Heart left ventricle (tissue), 16 donors: ENCODE measurements at regions not wholly inside any gene's neighbourhood (a gene's known extent, or its start where the extent isn't known, plus 50 kb on each side); places are given as distances from the start of the nearest gene placed in this dataset.

Source experiments
- ATAC-seq, 4 donors: fragments of 200-7000 bp; cut with Tn5 transposase; one replicate each; pipeline ENCODE4 v1.9.1; 2020 to 2022; ENCODE audit warnings: moderate library complexity in 4 of 4, mild to moderate bottlenecking in 3 of 4, moderate number of reproducible peaks in 1 of 4
- DNase-seq, 5 donors: peaks; one replicate each; pipeline ENCODE4 v3.0.0-alpha.2; 2020
- H3K27ac ChIP-seq, 12 donors: fragments of 200-600 bp; sonication (generic) in 4 of 12; one replicate each; pipeline versions ENCODE4 v1.5.0 to v1.8.0; 2016 to 2022; ENCODE audit warnings: mild to moderate bottlenecking in 2 of 12
- H3K27me3 ChIP-seq, 9 donors: fragments of 200-600 bp; sonication (generic) in 2 of 9; one replicate each; pipeline versions ENCODE4 v1.5.1 to v1.8.0; 2016 to 2022; ENCODE audit warnings: mild to moderate bottlenecking in 3 of 9
- H3K36me3 ChIP-seq, 9 donors: fragments of 200-600 bp; sonication (generic) in 2 of 9; one replicate each; pipeline versions ENCODE4 v1.5.0 to v1.8.0; 2018 to 2022; ENCODE audit warnings: mild to moderate bottlenecking in 2 of 9
- H3K4me1 ChIP-seq, 12 donors: fragments of 200-600 bp; sonication (generic) in 4 of 12; one replicate each; pipeline versions ENCODE4 v1.5.0 to v1.8.0; 2016 to 2022; ENCODE audit warnings: mild to moderate bottlenecking in 3 of 12
- H3K4me3 ChIP-seq, 12 donors: fragments of 200-600 bp; sonication (generic) in 4 of 12; one replicate each; pipeline versions ENCODE4 v1.5.0 to v1.8.0; 2017 to 2022; ENCODE audit warnings: mild to moderate bottlenecking in 9 of 12, moderate library complexity in 4 of 12
- H3K9me3 ChIP-seq, 12 donors: fragments of 200-600 bp; sonication (generic) in 4 of 12; one replicate each; pipeline versions ENCODE4 v1.5.0 to v1.8.0; 2016 to 2022; ENCODE audit warnings: mild to moderate bottlenecking in 1 of 12
- POLR2A ChIP-seq, 2 donors: fragments of 450-650 bp; IDR thresholded peaks; one replicate each; pipeline ENCODE4 v1.6.1; 2017; ENCODE audit warnings: antibody characterized with exemption in 2 of 2, mild to moderate bottlenecking in 2 of 2, moderate library complexity in 2 of 2
- WGBS, 4 donors: extraction: QIAGEN DNeasy Blood & Tissue Kit in 2 of 4; methylation state at CpG; one replicate each; pipeline versions ENCODE4 v1.1.5 to v1.1.7; 2013 to 2018; 5-methylcytosine and 5-hydroxymethylcytosine counted together
- intact Hi-C, 10 donors: fragments of 100-400 bp; cut with DNase I; formaldehyde crosslinking; loops; one replicate each; pipeline versions ENCODE4 v1.11.1 to v1.14.2; 2022
- TF ChIP-seq, protein P1 (sequence below), 12 donors: fragments of 200-600 bp; sonication (generic) in 4 of 12; IDR thresholded peaks; one replicate each; pipeline versions ENCODE4 v1.5.0 to v1.8.0; 2018 to 2022; ENCODE audit warnings: antibody characterized with exemption in 12 of 12, mild to moderate bottlenecking in 5 of 12
- donor health status: ischemic (EF 13 %, LVEDD 7.1; RV severe dilation, severe dysfunction).
- donor health status: healthy with polysubstance abuse.
- donor health status: DM: no; HTN: yes; CAD: no.
- donor health status: DM: no; HTN: no; CAD: no.
- donor health status: ischemic (EF 25% LVEDD 6.9; RV normal size, moderate dysfunction).
- donor health status: ischemic (EF 25% LVEDD 5.7; RV mildly dilated, moderate dysfunction).
- donor health status: healthy.
- donor health status: DM: yes; HTN: yes; CAD: no.
- donor health status: ischemic (EF 35%, LVEDD 5.7; RV mildly dilated, moderate dysfunction).
- donor health status: nonischemic (EF 11% LVEDD 7.7; RV severe dilation, severe dysfunction).
- donor health status: DM: yes; HTN: yes; CAD: no.
- donor health status: PGD.
- donor health status: ischemic (EF 29% LVEDD 5.4; RV normal size, mild dysfunction).
- donor health status: nonischemic (EF 23%, LVEDD 6.1; RV moderate dilation, normal function).

DNA sequence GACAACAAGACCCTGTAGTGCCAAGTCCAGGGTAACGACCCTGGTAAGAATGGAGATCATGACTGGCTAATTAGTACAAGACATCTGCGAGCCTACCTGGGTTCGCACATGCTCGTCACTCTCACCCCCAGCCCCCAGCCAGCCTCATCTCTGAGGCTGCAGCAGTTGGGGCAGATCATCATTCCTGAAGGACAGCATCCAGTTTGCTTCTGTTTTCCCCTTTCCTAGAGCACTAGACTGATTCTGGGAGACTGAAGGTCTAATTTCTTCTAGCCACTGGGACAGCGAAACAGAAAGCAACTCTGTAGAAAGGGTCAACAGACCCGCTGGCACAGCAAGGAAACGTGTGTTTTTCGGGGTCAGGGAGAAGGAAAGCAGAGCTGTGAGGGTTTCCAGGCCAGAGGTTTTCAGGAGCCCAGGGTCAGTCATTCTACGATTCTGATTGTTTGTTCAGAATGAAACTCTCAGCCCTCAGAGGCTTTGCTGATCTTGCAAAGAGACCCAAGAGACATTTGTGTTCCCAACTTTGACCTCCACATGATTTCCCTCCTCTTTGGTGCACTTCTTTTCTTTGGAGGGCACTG lies 343.1 kb upstream of the NOCT start:
- no peaks in the 10 kb centered on the region for H3K9me3 ChIP-seq
- H3K4me3 ChIP-seq = no peak overlapping the region
- 72 to 91% (median 85%) methylated on average over 9 of the region's 9 CpGs for WGBS, 4 donors
- no peaks in the 10 kb centered on the region for H3K27me3 ChIP-seq
- DNase-seq (no peak), ATAC-seq (no peak)
- H3K4me1 ChIP-seq = peaks cover 0 to 20% (median 2%) of the 10 kb centered on the region in 12 donors
- H3K27ac ChIP-seq = peak overlapping the region in 1 of 12 donors; percentile 24
- intact Hi-C loops = loop anchor here in 2 of 10 donors (5.0 to 10.0 kb wide), 3 partner anchors 75 to 1548 kb away; no protein-coding TSS in a partner anchor
- H3K36me3 ChIP-seq = no peaks in the 10 kb centered on the region
- TF ChIP-seq, protein P1, sequence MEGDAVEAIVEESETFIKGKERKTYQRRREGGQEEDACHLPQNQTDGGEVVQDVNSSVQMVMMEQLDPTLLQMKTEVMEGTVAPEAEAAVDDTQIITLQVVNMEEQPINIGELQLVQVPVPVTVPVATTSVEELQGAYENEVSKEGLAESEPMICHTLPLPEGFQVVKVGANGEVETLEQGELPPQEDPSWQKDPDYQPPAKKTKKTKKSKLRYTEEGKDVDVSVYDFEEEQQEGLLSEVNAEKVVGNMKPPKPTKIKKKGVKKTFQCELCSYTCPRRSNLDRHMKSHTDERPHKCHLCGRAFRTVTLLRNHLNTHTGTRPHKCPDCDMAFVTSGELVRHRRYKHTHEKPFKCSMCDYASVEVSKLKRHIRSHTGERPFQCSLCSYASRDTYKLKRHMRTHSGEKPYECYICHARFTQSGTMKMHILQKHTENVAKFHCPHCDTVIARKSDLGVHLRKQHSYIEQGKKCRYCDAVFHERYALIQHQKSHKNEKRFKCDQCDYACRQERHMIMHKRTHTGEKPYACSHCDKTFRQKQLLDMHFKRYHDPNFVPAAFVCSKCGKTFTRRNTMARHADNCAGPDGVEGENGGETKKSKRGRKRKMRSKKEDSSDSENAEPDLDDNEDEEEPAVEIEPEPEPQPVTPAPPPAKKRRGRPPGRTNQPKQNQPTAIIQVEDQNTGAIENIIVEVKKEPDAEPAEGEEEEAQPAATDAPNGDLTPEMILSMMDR (IDR thresholded peaks at IDR 0.05) = no peak
- TF ChIP-seq POLR2A (IDR thresholded peaks at IDR 0.05) = no peak

DNA sequence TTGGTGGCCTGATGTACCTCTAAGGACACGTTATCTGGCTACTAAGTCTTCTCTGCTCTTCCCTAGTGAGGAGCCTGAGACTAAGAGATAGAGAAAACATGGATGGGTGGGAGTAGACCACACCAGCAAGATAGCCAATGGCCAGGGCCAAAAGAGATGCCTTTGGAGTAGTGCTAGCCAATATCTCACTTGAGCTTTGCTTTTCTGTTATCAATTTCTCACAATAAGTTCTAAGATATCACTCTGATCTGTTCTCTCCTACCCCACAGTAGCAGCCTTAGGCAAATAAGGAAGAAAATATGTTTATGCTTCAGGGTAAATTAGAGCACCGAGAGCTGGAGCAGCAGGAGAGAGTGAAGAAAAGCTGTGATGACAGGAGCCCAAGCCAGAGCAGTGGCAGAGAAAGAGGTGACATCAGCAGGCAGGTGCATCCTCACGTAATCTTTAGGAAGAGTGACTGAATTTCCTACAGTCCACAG lies 343.9 kb upstream of the NOCT start:
- Histone ChIP-seq H3K4me3 (no peak overlapping the region), H3K9me3 (no peaks in the 10 kb centered on the region), H3K36me3 (no peaks in the 10 kb centered on the region), H3K27me3 (no peaks in the 10 kb centered on the region), H3K4me1 (peaks cover 0 to 20% (median 2%) of the 10 kb centered on the region in 12 donors), H3K27ac (no peak overlapping the region)
- no peak for TF ChIP-seq POLR2A (IDR thresholded peaks at IDR 0.05)
- TF ChIP-seq, protein P1 (IDR thresholded peaks at IDR 0.05) = no peak
- intact Hi-C loops = loop anchor here in 2 of 10 donors (5.0 to 10.0 kb wide), 3 partner anchors 74 to 1547 kb away; no protein-coding TSS in a partner anchor
- 64 to 86% (median 70%) methylated on average over 3 of the region's 3 CpGs for WGBS, 4 donors
- DNase-seq (no peak), ATAC-seq (no peak)

DNA sequence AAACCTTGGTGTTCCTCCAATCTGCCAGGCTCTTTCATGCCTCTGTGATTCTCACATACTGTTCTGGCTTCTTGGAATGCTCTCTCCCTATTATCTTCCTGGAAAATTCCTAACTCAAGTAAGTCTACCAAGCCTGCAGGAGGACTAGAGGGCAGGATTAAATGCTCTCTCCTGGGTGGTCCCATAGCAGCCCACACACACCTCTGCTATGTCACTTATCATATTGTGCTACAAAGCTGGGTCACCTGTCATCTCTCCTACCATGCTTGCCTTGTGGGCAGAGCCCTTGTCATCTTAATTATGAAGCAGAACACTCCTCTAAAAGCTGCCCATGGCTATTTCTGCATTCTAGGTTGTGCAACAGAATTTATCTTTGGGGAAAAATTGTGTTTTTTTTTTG lies 344.5 kb upstream of the NOCT start:
- no peak overlapping the region for H3K4me3 ChIP-seq
- H3K9me3 ChIP-seq = no peaks in the 10 kb centered on the region
- no peak for ATAC-seq
- H3K36me3 ChIP-seq = no peaks in the 10 kb centered on the region
- no peak overlapping the region for H3K27ac ChIP-seq
- H3K27me3 ChIP-seq = no peaks in the 10 kb centered on the region
- TF ChIP-seq, protein P1 (IDR thresholded peaks at IDR 0.05) = no peak
- TF ChIP-seq POLR2A (IDR thresholded peaks at IDR 0.05) = no peak
- no peak for DNase-seq
- intact Hi-C loops = loop anchor here in 2 of 10 donors (5.0 to 10.0 kb wide), 3 partner anchors 74 to 1546 kb away; no protein-coding TSS in a partner anchor
- H3K4me1 ChIP-seq = peaks cover 0 to 20% (median 2%) of the 10 kb centered on the region in 12 donors

DNA sequence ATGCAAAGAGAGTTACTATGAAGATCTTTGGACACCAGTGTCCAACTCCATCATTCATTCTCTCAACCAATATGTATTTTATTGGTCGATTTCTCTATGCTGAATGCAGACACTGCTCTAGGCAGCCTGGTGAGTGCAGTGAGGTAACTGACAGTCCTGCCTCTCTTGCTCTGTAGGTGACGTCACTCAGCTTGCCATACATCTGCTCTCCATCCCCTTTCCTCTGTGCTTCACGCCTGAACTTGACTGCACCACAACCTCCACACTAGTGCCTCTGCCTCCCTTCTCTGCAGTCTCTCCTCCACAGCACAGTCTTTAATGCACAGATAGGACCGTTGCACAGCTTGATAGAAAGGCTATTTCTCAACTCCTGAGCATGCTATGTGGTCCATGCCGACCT lies 344.9 kb upstream of the NOCT start:
- intact Hi-C loops = loop anchor here in 2 of 10 donors (5.0 to 10.0 kb wide), 3 partner anchors 73 to 1546 kb away; no protein-coding TSS in a partner anchor
- Histone ChIP-seq H3K4me3 (no peak overlapping the region), H3K36me3 (no peaks in the 10 kb centered on the region), H3K9me3 (no peaks in the 10 kb centered on the region), H3K4me1 (peaks cover 0 to 20% (median 2%) of the 10 kb centered on the region in 12 donors), H3K27me3 (no peaks in the 10 kb centered on the region), H3K27ac (no peak overlapping the region)
- no peak for ATAC-seq
- no peak for DNase-seq
- 90 to 92% (median 90%) methylated on average over 5 of the region's 5 CpGs for WGBS, 4 donors
- TF ChIP-seq, protein P1 (IDR thresholded peaks at IDR 0.05) = no peak
